ENCODE measurements at regions not wholly inside any gene's neighbourhood (a gene's known extent, or its start where the extent isn't known, plus 50 kb on each side); places are given as distances from the start of the nearest gene placed in this dataset.

DNA sequence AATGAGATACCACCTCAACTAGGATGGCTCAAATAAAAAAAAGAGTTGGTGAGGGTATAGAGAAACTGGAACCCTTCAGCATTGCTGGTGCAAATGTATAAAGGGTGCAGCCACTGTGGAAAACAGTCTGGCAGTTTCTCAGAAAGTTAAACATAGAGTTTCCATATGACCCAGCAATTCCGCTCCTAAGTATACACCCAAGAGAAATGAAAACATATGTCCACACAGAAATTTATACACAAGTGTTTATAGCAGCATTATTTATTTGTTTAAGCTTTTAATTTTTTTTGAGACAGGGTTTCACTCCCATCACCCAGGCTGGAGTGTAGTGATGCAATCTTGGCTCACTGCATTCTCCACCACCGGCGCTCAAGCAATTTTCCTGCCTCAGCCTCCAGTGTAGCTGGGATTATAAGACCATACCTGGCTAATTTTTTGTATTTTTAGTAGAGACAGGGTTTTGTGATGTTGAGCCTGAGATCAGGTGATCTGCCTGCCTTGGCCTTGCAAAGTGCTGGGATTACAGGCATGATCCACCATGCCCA, 118.2 kb upstream of the KIF5B start:
- no peak overlapping the region for H3K4me3 ChIP-seq (ENCODE audit: low read depth, low read length)
- TF ChIP-seq CTCF (IDR thresholded peaks at IDR 0.05; ENCODE audit: insufficient read depth, low read length, missing control alignments), result no peak
- POLR2A ChIA-PET, result no interaction called here
- CTCF ChIA-PET, result interaction anchor here (4.0 kb wide), 1 partner anchor 16 kb away, joined by 20 read pairs; no protein-coding TSS in a partner anchor
- DNase-seq (ENCODE audit: low read depth, low spot score), result no peak

DNA sequence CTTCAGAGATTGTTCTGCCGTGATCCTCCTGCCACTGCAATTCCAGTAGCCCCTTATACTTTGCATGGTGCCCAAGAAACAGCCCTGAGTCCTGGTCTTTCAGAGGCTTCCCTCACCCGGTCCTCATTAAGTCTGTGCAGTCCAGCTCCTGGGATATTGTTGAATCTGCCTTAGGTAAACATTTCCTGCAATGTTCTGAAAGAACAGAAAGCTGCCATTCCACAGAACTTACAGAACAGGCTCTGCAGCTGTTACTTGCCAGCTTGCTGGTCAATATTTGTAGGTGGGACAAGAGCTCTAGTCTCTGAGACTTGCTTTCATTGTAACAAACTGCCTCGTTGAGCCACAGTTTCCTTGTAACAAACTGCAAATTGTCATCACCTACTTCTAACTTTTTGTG, 115.0 kb upstream of the KIF5B start:
- no peak overlapping the region for H3K4me3 ChIP-seq (ENCODE audit: low read depth, low read length)
- CTCF ChIA-PET, result interaction anchor here (0.6 to 1.2 kb wide), 3 partner anchors 19 to 284 kb away, joined by 3 to 5 read pairs (median 4); no protein-coding TSS in a partner anchor
- no peak for DNase-seq (ENCODE audit: low read depth, low spot score)
- POLR2A ChIA-PET, result no interaction called here
- TF ChIP-seq CTCF (IDR thresholded peaks at IDR 0.05; ENCODE audit: insufficient read depth, low read length, missing control alignments), result no peak

DNA sequence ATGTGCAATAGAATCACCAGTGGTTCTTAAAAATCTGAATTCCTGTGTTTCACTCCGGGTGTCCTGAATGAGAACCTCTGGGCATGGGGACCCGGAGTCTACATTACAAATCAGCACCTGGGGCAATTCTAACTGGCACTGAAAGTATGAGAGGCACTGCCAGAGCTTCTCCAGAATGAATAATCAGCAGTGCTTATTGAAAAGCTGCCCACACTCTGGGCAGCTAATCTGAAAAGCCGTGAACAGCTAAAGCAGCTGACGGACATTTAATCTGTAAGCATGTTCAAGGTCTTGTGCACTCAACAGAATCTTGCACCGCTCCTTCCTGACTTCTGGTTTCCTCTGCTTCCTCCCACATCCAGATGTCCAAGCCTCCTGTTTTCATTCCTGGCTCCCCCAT, 113.3 kb upstream of the KIF5B start:
- no peak for TF ChIP-seq CTCF (IDR thresholded peaks at IDR 0.05; ENCODE audit: insufficient read depth, low read length, missing control alignments)
- DNase-seq (ENCODE audit: low read depth, low spot score), result no peak
- ChIA-PET POLR2A (interaction anchor here (0.7 kb wide), 1 partner anchor 65 kb away, joined by 3 read pairs; no protein-coding TSS in a partner anchor), CTCF (interaction anchor here (1.1 to 1.2 kb wide), 2 partner anchors 20 to 307 kb away, joined by 3 read pairs; no protein-coding TSS in a partner anchor)
- no peak overlapping the region for H3K4me3 ChIP-seq (ENCODE audit: low read depth, low read length)

GRCh38 chr10:32167450-32167849, 111.2 kb upstream of the KIF5B start:
- H3K4me3 ChIP-seq (ENCODE audit: low read depth, low read length), result no peak overlapping the region
- ChIA-PET POLR2A (no interaction called here), CTCF (no interaction called here)
- no peak for TF ChIP-seq CTCF (IDR thresholded peaks at IDR 0.05; ENCODE audit: insufficient read depth, low read length, missing control alignments)
- DNase-seq (ENCODE audit: low read depth, low spot score), result no peak

- CTCF ChIA-PET, result no interaction called here
- TF ChIP-seq CTCF (IDR thresholded peaks at IDR 0.05; ENCODE audit: insufficient read depth, low read length, missing control alignments), result no peak
- DNase-seq (ENCODE audit: low read depth, low spot score), result no peak
- POLR2A ChIA-PET, result no interaction called here
- H3K4me3 ChIP-seq (ENCODE audit: low read depth, low read length), result no peak overlapping the region
Measured at GRCh38 chr10:32166365-32166764, 110.1 kb upstream of the KIF5B start.

DNA sequence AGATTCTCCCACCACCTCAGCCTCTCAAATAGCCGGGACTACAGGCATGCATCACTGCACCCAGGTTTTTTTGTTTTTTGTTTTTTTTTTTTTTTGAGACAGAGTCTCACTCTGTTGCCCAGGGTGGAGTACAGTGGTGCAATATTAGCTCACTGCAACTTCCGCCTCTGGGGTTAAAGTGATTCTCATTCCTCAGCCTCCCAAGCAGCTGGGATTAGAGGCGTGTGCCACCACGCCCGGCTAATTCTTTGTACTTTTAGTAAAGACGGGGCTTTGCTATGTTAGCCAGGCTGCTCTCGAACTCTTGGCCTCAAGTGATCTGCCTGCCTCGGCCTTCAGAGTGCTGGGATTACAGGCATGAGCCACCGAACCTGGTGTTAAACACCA, 107.5 kb upstream of the KIF5B start:
- ChIA-PET POLR2A (no interaction called here), CTCF (no interaction called here)
- TF ChIP-seq CTCF (IDR thresholded peaks at IDR 0.05; ENCODE audit: insufficient read depth, low read length, missing control alignments), result no peak
- no peak for DNase-seq (ENCODE audit: low read depth, low spot score)
- no peak overlapping the region for H3K4me3 ChIP-seq (ENCODE audit: low read depth, low read length)

All from AG04449 (cell line).